ENCODE measurements at regions not wholly inside any gene's neighbourhood (a gene's known extent, or its start where the extent isn't known, plus 50 kb on each side); places are given as distances from the start of the nearest gene placed in this dataset.

- no peak for TF ChIP-seq CTCF (IDR thresholded peaks at IDR 0.05)
- TF ChIP-seq ZFX (IDR thresholded peaks at IDR 0.05; ENCODE audit: borderline replicate concordance) = no peak
- no peak overlapping the region for H3K27ac ChIP-seq
Observed at GRCh38 chr18:68583685-68584084, 131.2 kb downstream of the TMX3 start.

- H3K27ac ChIP-seq = no peak overlapping the region
- TF ChIP-seq ZFX (IDR thresholded peaks at IDR 0.05; ENCODE audit: borderline replicate concordance) (no peak), CTCF (IDR thresholded peaks at IDR 0.05) (no peak)
Observed at GRCh38 chr18:68574311-68574710, 140.6 kb downstream of the TMX3 start.

DNA sequence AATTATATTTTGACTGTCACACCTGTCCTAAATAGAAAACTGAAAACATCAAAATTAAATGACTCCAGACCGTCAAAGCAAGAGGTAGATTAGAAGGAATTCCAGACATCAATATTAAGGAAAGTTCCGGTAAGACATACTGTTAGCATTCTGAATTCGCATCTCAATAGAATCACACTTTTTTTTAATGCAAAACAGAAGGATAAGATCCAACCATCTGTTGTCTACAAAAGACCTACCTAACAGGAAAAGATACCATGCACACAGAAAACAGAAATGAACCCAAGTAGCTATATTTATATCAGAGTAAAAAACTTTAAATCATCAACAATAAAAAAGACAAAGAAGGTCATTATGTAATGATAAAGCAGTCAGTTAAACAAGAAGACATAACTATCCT lies 145.0 kb downstream of the TMX3 start:
- TF ChIP-seq ZFX (IDR thresholded peaks at IDR 0.05; ENCODE audit: borderline replicate concordance) = no peak
- no peak for TF ChIP-seq CTCF (IDR thresholded peaks at IDR 0.05)
- no peak overlapping the region for H3K27ac ChIP-seq

- no peak overlapping the region for H3K27ac ChIP-seq
- no peak for TF ChIP-seq ZFX (IDR thresholded peaks at IDR 0.05; ENCODE audit: borderline replicate concordance)
Observed at GRCh38 chr18:68568364-68569155, 146.3 kb downstream of the TMX3 start.

DNA sequence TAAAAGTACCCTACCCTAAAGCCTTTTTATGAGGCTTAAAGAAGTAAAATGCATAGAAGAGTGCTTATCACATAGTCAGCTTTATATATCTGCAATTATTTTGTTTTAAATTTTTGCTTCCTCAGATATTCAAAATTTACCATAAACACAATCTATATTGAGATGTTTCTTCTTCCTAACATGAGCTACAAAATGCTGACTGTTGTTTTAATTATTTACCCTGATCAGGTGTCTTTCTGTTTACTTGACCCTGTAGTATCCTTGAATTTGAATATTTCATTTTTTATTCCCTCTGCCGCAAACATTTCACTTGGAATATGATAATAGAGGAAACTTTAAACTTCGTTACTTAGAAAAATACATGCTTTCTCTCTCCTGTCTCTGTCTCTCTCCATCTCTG lies 147.9 kb downstream of the TMX3 start:
- TF ChIP-seq CTCF (IDR thresholded peaks at IDR 0.05) (no peak), ZFX (IDR thresholded peaks at IDR 0.05; ENCODE audit: borderline replicate concordance) (no peak)
- H3K27ac ChIP-seq = no peak overlapping the region

GRCh38 chr18:68564961-68565360 lies 149.9 kb downstream of the TMX3 start:
- TF ChIP-seq CTCF (IDR thresholded peaks at IDR 0.05) = no peak
- no peak for TF ChIP-seq ZFX (IDR thresholded peaks at IDR 0.05; ENCODE audit: borderline replicate concordance)
- no peak overlapping the region for H3K27ac ChIP-seq

DNA sequence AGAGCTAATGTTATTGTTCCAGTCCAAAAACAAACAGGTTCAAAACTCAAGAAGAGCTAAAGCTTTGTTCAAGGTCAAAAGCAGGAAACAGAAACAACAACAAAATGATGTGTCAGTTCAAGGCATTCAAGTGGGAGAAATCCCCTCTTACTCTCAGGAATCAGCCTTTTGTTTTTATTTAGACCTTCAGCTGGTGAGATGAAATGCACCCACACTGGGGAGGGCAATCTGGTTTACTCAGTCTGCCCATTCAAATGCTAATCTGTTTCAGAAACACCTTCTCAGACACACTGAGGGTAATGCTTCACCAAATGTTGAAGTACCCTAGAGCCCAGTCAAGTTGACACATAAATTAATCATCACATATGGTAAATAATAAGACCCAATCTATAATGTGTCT lies 150.6 kb downstream of the TMX3 start:
- no peak overlapping the region for H3K27ac ChIP-seq
- no peak for TF ChIP-seq ZFX (IDR thresholded peaks at IDR 0.05; ENCODE audit: borderline replicate concordance)
- no peak for TF ChIP-seq CTCF (IDR thresholded peaks at IDR 0.05)

GRCh38 chr18:68560128-68560527 lies 154.8 kb downstream of the TMX3 start:
- TF ChIP-seq ZFX (IDR thresholded peaks at IDR 0.05; ENCODE audit: borderline replicate concordance) (no peak), CTCF (IDR thresholded peaks at IDR 0.05) (no peak)
- no peak overlapping the region for H3K27ac ChIP-seq
